H1 (cell line): ENCODE measurements at regions not wholly inside any gene's neighbourhood (a gene's known extent, or its start where the extent isn't known, plus 50 kb on each side); places are given as distances from the start of the nearest gene placed in this dataset.

Experiments
- CBX5 ChIP-seq: fragments of 300-800, 300-1000 bp; sonication (generic); IDR thresholded peaks from 2 replicates; pipeline ENCODE4 v1.7.1; 2016; ENCODE audit warnings: antibody characterized with exemption, low read length, low read depth
- CTCF ChIP-seq, 3 experiments: IDR thresholded peaks; 1 replicate in 2 of 3; 2 replicates in 1 of 3; pipeline versions ENCODE4 v1.5.1 to v1.6.1; 2011; ENCODE audit warnings: low read length in 3 of 3, mild to moderate bottlenecking in 3 of 3, inconsistent platforms in 2 of 3, low read depth in 1 of 3, moderate library complexity in 1 of 3; ENCODE audit not compliant: insufficient read depth in 1 of 3; ENCODE audit errors: control extremely low read depth in 1 of 3
- EZH2 ChIP-seq: fragments of 200-600 bp; sonication (generic); IDR thresholded peaks from 2 replicates; pipeline ENCODE4 v1.7.1; 2012; ENCODE audit warnings: low read depth, mild to moderate bottlenecking, moderate library complexity, low read length, inconsistent platforms; ENCODE audit not compliant: severe bottlenecking
- GABPA ChIP-seq: IDR thresholded peaks from 2 replicates; pipeline ENCODE4 v1.6.1; 2011; ENCODE audit warnings: mild to moderate bottlenecking, low read length, moderate library complexity, borderline replicate concordance; ENCODE audit not compliant: insufficient read depth
- JUN ChIP-seq: IDR thresholded peaks from 2 replicates; pipeline ENCODE4 v1.6.1; 2011; ENCODE audit warnings: low read depth, mild to moderate bottlenecking, improper control_type of control experiment, low read length
- POLR2A ChIP-seq, 2 experiments: IDR thresholded peaks; 1 replicate in 1 of 2; 2 replicates in 1 of 2; pipeline ENCODE4 v1.6.1; 2011; ENCODE audit warnings: low read depth in 2 of 2, low read length in 2 of 2, mild to moderate bottlenecking in 2 of 2; ENCODE audit errors: control extremely low read depth in 1 of 2
- POLR2AphosphoS5 ChIP-seq: IDR thresholded peaks from 2 replicates; pipeline ENCODE4 v1.6.1; 2011; ENCODE audit warnings: low read depth, low read length
- RBBP5 ChIP-seq: IDR thresholded peaks from 2 replicates; pipeline ENCODE4 v1.7.1; 2012; ENCODE audit warnings: low read depth, mild to moderate bottlenecking, inconsistent platforms, low read length, moderate library complexity, borderline replicate concordance
- RNF2 ChIP-seq: fragments of 200-900, 300-1000 bp; sonication (generic); IDR thresholded peaks from 2 replicates; pipeline ENCODE4 v1.7.1; 2016; ENCODE audit warnings: borderline replicate concordance, low read depth, mild to moderate bottlenecking, antibody characterized with exemption, low read length; ENCODE audit not compliant: poor library complexity, severe bottlenecking; ENCODE audit errors: missing control alignments
- TAF1 ChIP-seq: IDR thresholded peaks from 2 replicates; pipeline ENCODE4 v1.6.1; 2011; ENCODE audit warnings: mild to moderate bottlenecking, low read depth, low read length

GRCh38 chr2:22993250-22993649, 391.7 kb upstream of the KLHL29 start:
- TF ChIP-seq CTCF (IDR thresholded peaks at IDR 0.05; ENCODE audit: control extremely low read depth in 1 of 3, insufficient read depth in 1 of 3, low read depth in 1 of 3, low read length in 3 of 3) (no peak), POLR2A (IDR thresholded peaks at IDR 0.05; ENCODE audit: control extremely low read depth in 1 of 2, low read depth in 2 of 2, low read length in 2 of 2) (no peak), JUN (no peak), RNF2 (no peak), RBBP5 (no peak), CBX5 (no peak), POLR2AphosphoS5 (no peak), TAF1 (no peak), EZH2 (no peak), GABPA (no peak)
